Stomach (tissue), 8 donors: ENCODE measurements at regions not wholly inside any gene's neighbourhood (a gene's known extent, or its start where the extent isn't known, plus 50 kb on each side); places are given as distances from the start of the nearest gene placed in this dataset.

ENCODE experiments used
- DNase-seq, 2 donors: peaks; one replicate each; pipeline versions ENCODE4 v3.0.0 to v3.0.0-alpha.2; 2013 to 2019
- H3K27ac ChIP-seq, 5 donors: fragments of 200-600 bp in 4 of 5; sonication (generic) in 4 of 5; one replicate each; pipeline ENCODE4 v1.5.1; 2013 to 2019; ENCODE audit warnings: mild to moderate bottlenecking in 1 of 5, moderate library complexity in 1 of 5
- H3K27me3 ChIP-seq, 3 donors: fragments of 200-600 bp; sonication (generic); one replicate each; pipeline ENCODE4 v1.5.1; 2017 to 2019; ENCODE audit warnings: mixed run types in 1 of 3
- H3K36me3 ChIP-seq, 4 donors: fragments of 200-600 bp; sonication (generic); 1 replicate in 3 of 4; 2 replicates in 1 of 4; pipeline ENCODE4 v1.5.1; 2016 to 2019
- H3K4me1 ChIP-seq, 4 donors: fragments of 200-600 bp; sonication (generic); one replicate each; pipeline ENCODE4 v1.5.1; 2016 to 2019
- H3K4me3 ChIP-seq, 4 donors: fragments of 200-600 bp; sonication (generic) in 3 of 4; one replicate each; pipeline ENCODE4 v1.5.1; 2016 to 2019; ENCODE audit warnings: mild to moderate bottlenecking in 1 of 4
- H3K9me3 ChIP-seq, 4 donors: fragments of 200-600 bp; sonication (generic); one replicate each; pipeline ENCODE4 v1.5.1; 2016 to 2019
- EP300 ChIP-seq: sonication (generic); formaldehyde crosslinking; IDR thresholded peaks from one replicate; pipeline ENCODE4 v1.6.1; 2017; ENCODE audit warnings: antibody characterized with exemption
- POLR2A ChIP-seq, 4 donors: fragments of 450-650 bp; IDR thresholded peaks; one replicate each; pipeline ENCODE4 v1.6.1; 2016; ENCODE audit warnings: antibody characterized with exemption in 4 of 4, control low read depth in 2 of 4, mild to moderate bottlenecking in 1 of 4, moderate library complexity in 1 of 4
- POLR2AphosphoS5 ChIP-seq, 3 donors: sonication (generic); formaldehyde crosslinking; IDR thresholded peaks; one replicate each; pipeline ENCODE4 v1.6.1; 2016; ENCODE audit warnings: antibody characterized with exemption in 3 of 3
- WGBS, 5 donors: extraction: QIAGEN DNeasy Blood & Tissue Kit in 3 of 5; methylation state at CpG; one replicate each; pipeline versions ENCODE4 v1.1.5 to v1.1.7; 2013 to 2018; 5-methylcytosine and 5-hydroxymethylcytosine counted together
- intact Hi-C: fragments of 100-400 bp; cut with DNase I; formaldehyde crosslinking; loops from one replicate; pipeline ENCODE4 v1.15.1; 2023; ENCODE audit warnings: low total_unique reads
- small RNA-seq, 4 donors: library from RNA; depleted of rRNA; stranded (forward); fragments of <200 nt; gene quantifications; one replicate each; pipeline ENCODE3, GENCODE V24; 2016
- TF ChIP-seq, protein P1 (sequence below), 7 experiments: fragments of 450-650 bp in 4 of 7; fragments of 200-600 bp in 3 of 7; sonication (generic) in 3 of 7; IDR thresholded peaks; one replicate each; pipeline ENCODE4 v1.5.1; 2016 to 2019; ENCODE audit warnings: antibody characterized with exemption in 7 of 7, control low read depth in 2 of 7, mild to moderate bottlenecking in 1 of 7
- donor health status: healthy with polysubstance abuse.
- donor health status: Bipolar disorder and iron deficiency.
- donor health status: healthy.

DNA sequence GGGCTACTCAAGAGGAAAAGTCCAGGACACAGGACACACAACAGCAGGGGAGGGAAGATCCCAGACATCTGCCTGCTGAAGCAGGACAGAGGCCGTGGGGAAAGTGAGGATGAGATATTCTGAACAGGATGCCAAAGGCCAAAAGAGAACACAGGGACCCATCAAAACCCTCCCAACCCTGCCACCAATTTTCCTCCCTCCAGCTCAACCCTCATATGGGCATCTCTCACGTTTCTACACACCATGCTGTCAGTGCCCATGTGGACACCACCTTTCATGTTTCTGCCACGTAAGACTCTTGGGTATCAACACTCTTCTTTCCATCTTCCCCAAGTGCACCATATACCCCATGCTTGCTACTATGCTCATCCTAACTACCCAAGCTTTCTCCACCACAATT is 97.6 kb downstream of the RNASEH2B start:
- peaks cover 0 to 3% (median 0%) of the 10 kb centered on the region in 4 donors for H3K4me1 ChIP-seq
- intact Hi-C loops, result no loop called here
- peak overlapping the region in 2 of 5 donors; percentile 44 to 46 for H3K27ac ChIP-seq
- no peaks in the 10 kb centered on the region for H3K36me3 ChIP-seq
- H3K9me3 ChIP-seq, result no peaks in the 10 kb centered on the region
- 79 to 86% (median 84%) methylated on average over 3 of the region's 3 CpGs for WGBS, 5 donors
- no peak for DNase-seq
- TF ChIP-seq POLR2AphosphoS5 (IDR thresholded peaks at IDR 0.05) (no peak), EP300 (no peak), POLR2A (IDR thresholded peaks at IDR 0.05) (no peak)
- TF ChIP-seq, protein P1, sequence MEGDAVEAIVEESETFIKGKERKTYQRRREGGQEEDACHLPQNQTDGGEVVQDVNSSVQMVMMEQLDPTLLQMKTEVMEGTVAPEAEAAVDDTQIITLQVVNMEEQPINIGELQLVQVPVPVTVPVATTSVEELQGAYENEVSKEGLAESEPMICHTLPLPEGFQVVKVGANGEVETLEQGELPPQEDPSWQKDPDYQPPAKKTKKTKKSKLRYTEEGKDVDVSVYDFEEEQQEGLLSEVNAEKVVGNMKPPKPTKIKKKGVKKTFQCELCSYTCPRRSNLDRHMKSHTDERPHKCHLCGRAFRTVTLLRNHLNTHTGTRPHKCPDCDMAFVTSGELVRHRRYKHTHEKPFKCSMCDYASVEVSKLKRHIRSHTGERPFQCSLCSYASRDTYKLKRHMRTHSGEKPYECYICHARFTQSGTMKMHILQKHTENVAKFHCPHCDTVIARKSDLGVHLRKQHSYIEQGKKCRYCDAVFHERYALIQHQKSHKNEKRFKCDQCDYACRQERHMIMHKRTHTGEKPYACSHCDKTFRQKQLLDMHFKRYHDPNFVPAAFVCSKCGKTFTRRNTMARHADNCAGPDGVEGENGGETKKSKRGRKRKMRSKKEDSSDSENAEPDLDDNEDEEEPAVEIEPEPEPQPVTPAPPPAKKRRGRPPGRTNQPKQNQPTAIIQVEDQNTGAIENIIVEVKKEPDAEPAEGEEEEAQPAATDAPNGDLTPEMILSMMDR (IDR thresholded peaks at IDR 0.05), result no peak
- H3K27me3 ChIP-seq, result peaks cover 0 to 9% (median 0%) of the 10 kb centered on the region in 3 donors
- no peak overlapping the region for H3K4me3 ChIP-seq

DNA sequence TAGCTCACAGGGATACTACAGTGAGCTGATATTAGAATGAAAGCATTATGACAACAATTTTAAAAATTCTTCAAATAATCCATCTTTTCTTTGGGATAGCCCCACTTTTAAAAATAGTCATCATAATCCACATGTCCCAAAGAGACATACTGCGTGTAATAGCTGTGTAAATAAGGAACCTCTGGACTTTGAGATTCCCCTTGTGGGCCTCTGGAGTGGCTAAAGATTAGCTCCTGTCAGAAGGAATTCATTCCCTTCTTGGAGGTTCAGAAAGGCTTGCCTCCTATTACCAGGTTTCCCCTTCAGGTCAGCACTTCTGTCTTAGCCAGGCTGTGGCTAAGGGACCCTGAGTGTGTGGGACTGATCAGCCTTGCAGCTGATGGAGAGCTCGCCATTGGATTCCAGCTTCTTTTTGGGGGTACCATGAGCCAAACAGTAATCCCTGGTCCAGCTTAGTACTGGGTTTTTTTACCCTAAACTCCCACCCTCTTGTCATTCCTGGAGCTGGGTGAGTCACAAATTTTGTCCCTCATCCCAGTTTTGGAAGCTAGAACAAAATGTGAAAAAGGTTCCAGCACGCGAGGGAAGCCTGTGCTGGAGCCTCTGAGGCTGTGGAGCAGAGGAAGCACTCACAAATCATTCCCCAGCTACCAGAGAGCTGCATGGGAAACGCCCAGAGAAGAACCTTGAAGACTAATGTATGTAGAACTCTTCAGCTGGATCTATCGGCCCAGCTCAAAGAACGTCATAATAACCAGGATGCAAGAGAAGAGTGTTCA is 96.7 kb downstream of the RNASEH2B start:
- Histone ChIP-seq H3K9me3 (no peaks in the 10 kb centered on the region), H3K36me3 (no peaks in the 10 kb centered on the region), H3K27me3 (peaks cover 0 to 9% (median 0%) of the 10 kb centered on the region in 3 donors), H3K4me3 (no peak overlapping the region), H3K4me1 (peaks cover 0 to 3% (median 0%) of the 10 kb centered on the region in 4 donors), H3K27ac (peak overlapping the region in 3 of 5 donors; percentile 44 to 68 (median 55))
- DNase-seq, result no peak
- intact Hi-C loops, result no loop called here
- WGBS, 5 donors, result 54 to 72% (median 65%) methylated on average over 7 of the region's 7 CpGs
- TF ChIP-seq EP300, result no peak
- no peak for TF ChIP-seq POLR2AphosphoS5 (IDR thresholded peaks at IDR 0.05)
- TF ChIP-seq, protein P1 (IDR thresholded peaks at IDR 0.05), result no peak
- no peak for TF ChIP-seq POLR2A (IDR thresholded peaks at IDR 0.05)

Small RNA genes lying in the stretch of these regions (small RNA-seq; reads per million reads assigned to genes)
- 0 reads per million in 4 donors for gene RNA5SP29
